Stomach (tissue), 8 donors: ENCODE measurements at regions not wholly inside any gene's neighbourhood (a gene's known extent, or its start where the extent isn't known, plus 50 kb on each side); places are given as distances from the start of the nearest gene placed in this dataset.

Experiments
- DNase-seq, 2 donors: peaks; one replicate each; pipeline versions ENCODE4 v3.0.0 to v3.0.0-alpha.2; 2013 to 2019
- H3K27ac ChIP-seq, 5 donors: fragments of 200-600 bp in 4 of 5; sonication (generic) in 4 of 5; one replicate each; pipeline ENCODE4 v1.5.1; 2013 to 2019; ENCODE audit warnings: mild to moderate bottlenecking in 1 of 5, moderate library complexity in 1 of 5
- H3K27me3 ChIP-seq, 3 donors: fragments of 200-600 bp; sonication (generic); one replicate each; pipeline ENCODE4 v1.5.1; 2017 to 2019; ENCODE audit warnings: mixed run types in 1 of 3
- H3K36me3 ChIP-seq, 4 donors: fragments of 200-600 bp; sonication (generic); 1 replicate in 3 of 4; 2 replicates in 1 of 4; pipeline ENCODE4 v1.5.1; 2016 to 2019
- H3K4me1 ChIP-seq, 4 donors: fragments of 200-600 bp; sonication (generic); one replicate each; pipeline ENCODE4 v1.5.1; 2016 to 2019
- H3K4me3 ChIP-seq, 4 donors: fragments of 200-600 bp; sonication (generic) in 3 of 4; one replicate each; pipeline ENCODE4 v1.5.1; 2016 to 2019; ENCODE audit warnings: mild to moderate bottlenecking in 1 of 4
- H3K9me3 ChIP-seq, 4 donors: fragments of 200-600 bp; sonication (generic); one replicate each; pipeline ENCODE4 v1.5.1; 2016 to 2019
- CTCF ChIP-seq, 7 experiments: fragments of 450-650 bp in 4 of 7; fragments of 200-600 bp in 3 of 7; sonication (generic) in 3 of 7; IDR thresholded peaks; one replicate each; pipeline ENCODE4 v1.5.1; 2016 to 2019; ENCODE audit warnings: antibody characterized with exemption in 7 of 7, control low read depth in 2 of 7, mild to moderate bottlenecking in 1 of 7
- EP300 ChIP-seq: sonication (generic); formaldehyde crosslinking; IDR thresholded peaks from one replicate; pipeline ENCODE4 v1.6.1; 2017; ENCODE audit warnings: antibody characterized with exemption
- POLR2A ChIP-seq, 4 donors: fragments of 450-650 bp; IDR thresholded peaks; one replicate each; pipeline ENCODE4 v1.6.1; 2016; ENCODE audit warnings: antibody characterized with exemption in 4 of 4, control low read depth in 2 of 4, mild to moderate bottlenecking in 1 of 4, moderate library complexity in 1 of 4
- POLR2AphosphoS5 ChIP-seq, 3 donors: sonication (generic); formaldehyde crosslinking; IDR thresholded peaks; one replicate each; pipeline ENCODE4 v1.6.1; 2016; ENCODE audit warnings: antibody characterized with exemption in 3 of 3
- WGBS, 5 donors: extraction: QIAGEN DNeasy Blood & Tissue Kit in 3 of 5; methylation state at CpG; one replicate each; pipeline versions ENCODE4 v1.1.5 to v1.1.7; 2013 to 2018; 5-methylcytosine and 5-hydroxymethylcytosine counted together
- intact Hi-C: fragments of 100-400 bp; cut with DNase I; formaldehyde crosslinking; loops from one replicate; pipeline ENCODE4 v1.15.1; 2023; ENCODE audit warnings: low total_unique reads
- donor health status: healthy with polysubstance abuse.
- donor health status: Bipolar disorder and iron deficiency.
- donor health status: healthy.

- H3K4me3 ChIP-seq = no peak overlapping the region
- H3K27ac ChIP-seq = no peak overlapping the region
- H3K4me1 ChIP-seq = no peaks in the 10 kb centered on the region
- 63 to 79% (median 66%) methylated on average over 2 of the region's 2 CpGs for WGBS, 5 donors
- H3K36me3 ChIP-seq = no peaks in the 10 kb centered on the region
- no peak for TF ChIP-seq POLR2AphosphoS5 (IDR thresholded peaks at IDR 0.05)
- no peak for TF ChIP-seq POLR2A (IDR thresholded peaks at IDR 0.05)
- TF ChIP-seq CTCF (IDR thresholded peaks at IDR 0.05) = no peak
- DNase-seq = no peak
- peaks cover 0 to 20% (median 10%) of the 10 kb centered on the region in 4 donors for H3K9me3 ChIP-seq
- intact Hi-C loops = no loop called here
- no peaks in the 10 kb centered on the region for H3K27me3 ChIP-seq
These were observed 863.3 kb downstream of the UQCRFS1 start for GRCh38 chr19:28349604-28350003.

DNA sequence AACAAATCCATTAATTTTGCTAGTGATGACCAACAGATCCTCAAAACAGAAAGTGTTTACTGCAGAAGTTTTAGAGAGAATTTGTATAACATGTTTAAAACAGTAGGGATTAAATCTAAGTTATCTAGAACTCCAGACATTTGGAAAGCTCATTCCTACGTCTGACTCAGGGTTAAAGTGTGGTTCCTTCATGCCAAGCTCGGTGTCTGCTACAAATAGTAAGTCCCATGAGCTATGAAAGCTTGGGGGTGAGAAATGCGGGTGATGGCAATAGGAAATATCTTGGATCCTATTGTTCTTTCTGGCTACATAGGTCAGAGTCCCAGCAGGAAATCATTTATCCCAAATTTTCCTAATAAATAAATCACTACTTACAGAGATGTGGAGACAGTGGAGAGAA, 867.1 kb downstream of the UQCRFS1 start:
- Histone ChIP-seq H3K4me3 (no peak overlapping the region), H3K27me3 (no peaks in the 10 kb centered on the region), H3K4me1 (no peaks in the 10 kb centered on the region), H3K36me3 (no peaks in the 10 kb centered on the region), H3K27ac (no peak overlapping the region), H3K9me3 (peaks cover 0 to 8% (median 0%) of the 10 kb centered on the region in 4 donors)
- intact Hi-C loops = no loop called here
- no peak for TF ChIP-seq CTCF (IDR thresholded peaks at IDR 0.05)
- TF ChIP-seq EP300 = no peak
- no peak for DNase-seq
- WGBS, 5 donors = 35 to 54% (median 45%) methylated on average over 3 of the region's 3 CpGs

DNA sequence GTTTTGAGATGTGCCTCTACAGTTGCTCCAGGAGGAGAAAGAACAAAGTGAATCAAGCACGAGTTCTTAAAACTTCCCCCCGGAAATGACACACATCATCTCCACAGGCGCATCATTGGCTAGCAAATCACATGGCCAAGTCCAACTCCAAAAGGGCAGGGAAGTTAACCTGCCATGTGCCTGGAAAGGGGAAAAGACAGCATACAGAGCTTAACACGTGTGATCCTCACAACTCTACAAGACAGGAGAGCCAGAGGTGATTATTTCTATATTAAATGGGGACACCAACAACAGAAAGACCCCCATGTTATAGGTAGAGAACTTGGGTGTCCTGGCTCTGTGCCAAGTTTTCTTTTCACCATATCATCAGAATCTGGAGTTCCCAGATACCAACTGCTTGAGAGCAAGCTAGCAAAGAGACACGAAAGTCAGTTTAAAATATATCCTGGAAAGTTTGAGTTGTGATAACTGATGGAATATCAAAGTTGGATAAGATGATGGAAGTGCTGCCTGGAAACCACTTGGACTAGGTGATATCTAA, 871.1 kb downstream of the UQCRFS1 start:
- Histone ChIP-seq H3K4me1 (no peaks in the 10 kb centered on the region), H3K36me3 (no peaks in the 10 kb centered on the region), H3K4me3 (no peak overlapping the region), H3K27ac (no peak overlapping the region), H3K27me3 (no peaks in the 10 kb centered on the region), H3K9me3 (peaks cover 0 to 24% (median 9%) of the 10 kb centered on the region in 4 donors)
- 79 to 89% (median 83%) methylated on average over 5 of the region's 5 CpGs for WGBS, 5 donors
- TF ChIP-seq POLR2A (IDR thresholded peaks at IDR 0.05) (no peak), POLR2AphosphoS5 (IDR thresholded peaks at IDR 0.05) (no peak), EP300 (no peak), CTCF (IDR thresholded peaks at IDR 0.05) (no peak)
- intact Hi-C loops = no loop called here
- no peak for DNase-seq

DNA sequence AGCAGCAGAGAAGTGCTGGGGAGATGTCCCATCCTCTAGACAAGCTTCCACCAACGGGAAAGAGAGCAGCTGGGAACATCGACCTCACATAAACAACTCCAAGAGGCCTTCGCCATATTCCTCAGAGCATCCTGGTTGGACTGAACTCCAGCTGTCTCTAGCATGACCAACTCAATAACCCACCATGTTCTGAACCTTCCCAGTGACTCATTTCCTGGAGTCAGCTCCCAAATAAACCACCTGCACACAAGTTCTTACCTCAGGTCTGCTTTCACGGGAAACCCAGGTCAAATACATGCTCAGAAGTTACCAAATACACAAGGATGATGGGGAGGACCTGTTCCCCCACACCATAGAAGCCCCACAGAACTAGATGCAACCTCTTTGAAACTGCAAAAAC, 878.5 kb downstream of the UQCRFS1 start:
- DNase-seq = no peak
- Histone ChIP-seq H3K36me3 (no peaks in the 10 kb centered on the region), H3K27me3 (no peaks in the 10 kb centered on the region), H3K4me3 (no peak overlapping the region), H3K4me1 (no peaks in the 10 kb centered on the region), H3K9me3 (peaks cover 0 to 17% (median 4%) of the 10 kb centered on the region in 4 donors), H3K27ac (no peak overlapping the region)
- TF ChIP-seq CTCF (IDR thresholded peaks at IDR 0.05) (no peak), POLR2AphosphoS5 (IDR thresholded peaks at IDR 0.05) (no peak), POLR2A (IDR thresholded peaks at IDR 0.05) (no peak), EP300 (no peak)
- intact Hi-C loops = no loop called here
- 64 to 76% (median 68%) methylated on average over 4 of the region's 4 CpGs for WGBS, 5 donors
